OCI-LY3 (cell line): ENCODE measurements at regions not wholly inside any gene's neighbourhood (a gene's known extent, or its start where the extent isn't known, plus 50 kb on each side); places are given as distances from the start of the nearest gene placed in this dataset.

Source experiments
- H2AFZ ChIP-seq: fragments of 200-600, 300-600 bp; shearing (Covaris generic); 2 replicates; pipeline ENCODE4 v1.6.0; 2014; ENCODE audit warnings: antibody characterized with exemption, low read depth, low read length
- H3K27ac ChIP-seq: fragments of 200-600, 300-600 bp; sonication (generic); 2 replicates; pipeline ENCODE4 v1.5.1; 2014; ENCODE audit warnings: mild to moderate bottlenecking, low read length, moderate library complexity, mixed read lengths
- H3K27me3 ChIP-seq: fragments of 200-600, 300-600 bp; sonication (generic); 2 replicates; pipeline ENCODE4 v1.6.1; 2014; ENCODE audit warnings: low read depth, low read length, mixed read lengths
- H3K36me3 ChIP-seq: fragments of 200-600, 300-600 bp; sonication (generic); replicated peaks from 2 replicates; pipeline ENCODE3; 2014; ENCODE audit warnings: low read depth, low read length, mixed read lengths
- H3K4me1 ChIP-seq: fragments of 300-600, 200-600 bp; sonication (generic); 2 replicates; pipeline ENCODE4 v1.6.1; 2014; ENCODE audit warnings: low read length, mixed read lengths
- H3K4me2 ChIP-seq: fragments of 200-600, 300-600 bp; sonication (generic); 2 replicates; pipeline ENCODE4 v1.6.1; 2014; ENCODE audit warnings: low read length, mixed read lengths
- H3K4me3 ChIP-seq: fragments of 300-600, 200-600 bp; sonication (generic); 2 replicates; pipeline ENCODE4 v1.5.1; 2014; ENCODE audit warnings: antibody characterized with exemption, mild to moderate bottlenecking, low read length, moderate library complexity
- H3K79me2 ChIP-seq: fragments of 300-600, 200-600 bp; shearing (Covaris generic); 2 replicates; pipeline ENCODE4 v1.6.1; 2014; ENCODE audit warnings: mild to moderate bottlenecking, low read length, mixed read lengths
- H3K9ac ChIP-seq: fragments of 300-600, 200-600 bp; shearing (Covaris generic); 2 replicates; pipeline ENCODE4 v1.6.0; 2014; ENCODE audit warnings: mild to moderate bottlenecking, low read length, moderate library complexity
- H3K9me3 ChIP-seq: fragments of 200-600, 300-600 bp; shearing (Covaris generic); 2 replicates; pipeline ENCODE4 v1.6.1; 2014; ENCODE audit warnings: low read length, mixed read lengths; ENCODE audit not compliant: insufficient read depth
- H4K20me1 ChIP-seq: fragments of 200-600, 300-600 bp; sonication (generic); 2 replicates; pipeline ENCODE4 v1.6.1; 2016; ENCODE audit warnings: low read length, mixed read lengths; ENCODE audit not compliant: insufficient read depth
- CTCF ChIP-seq: fragments of 200-600, 300-600 bp; sonication (generic); IDR thresholded peaks from 2 replicates; pipeline ENCODE4 v1.5.1; 2014; ENCODE audit warnings: antibody characterized with exemption, low read length, low read depth
- EZH2phosphoT487 ChIP-seq: fragments of 200-600 bp; shearing (Covaris generic); IDR thresholded peaks from 2 replicates; pipeline ENCODE4 v1.6.1; 2018; ENCODE audit warnings: antibody characterized with exemption, mixed run types, low read depth

DNA sequence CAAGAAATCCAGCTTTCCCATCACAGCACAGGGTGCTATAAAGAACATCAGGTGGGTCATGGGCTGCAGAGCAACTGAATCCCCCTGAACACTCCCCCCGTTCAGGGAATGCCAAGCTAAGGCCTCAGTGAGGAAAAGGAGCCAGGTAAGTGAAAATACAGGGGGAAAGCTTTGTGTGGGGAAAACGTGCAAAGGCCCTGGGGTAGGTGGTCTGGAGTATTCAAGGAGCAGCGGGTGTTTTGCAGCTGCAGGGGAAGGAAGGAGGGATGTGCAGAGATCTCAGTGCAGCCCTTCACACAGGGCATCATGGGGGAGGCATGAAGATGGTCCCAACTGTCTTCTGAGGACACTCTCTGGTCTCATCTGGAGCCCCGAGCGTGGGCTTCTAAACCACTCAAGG, 119.2 kb downstream of the ETS2 start:
- H3K79me2 ChIP-seq = no peaks in the 10 kb centered on the region
- H4K20me1 ChIP-seq = no peaks in the 10 kb centered on the region
- no peak overlapping the region for H3K4me3 ChIP-seq
- H3K9me3 ChIP-seq = no peaks in the 10 kb centered on the region
- H3K36me3 ChIP-seq = no peaks in the 10 kb centered on the region
- H3K4me2 ChIP-seq = no peak overlapping the region
- H3K9ac ChIP-seq = no peak overlapping the region
- no peaks in the 10 kb centered on the region for H3K4me1 ChIP-seq
- H2AFZ ChIP-seq = no peak overlapping the region
- no peak for TF ChIP-seq CTCF
- H3K27ac ChIP-seq = no peak overlapping the region
- peaks cover 6% of the 10 kb centered on the region; the same call in 1 of the 2 replicates for H3K27me3 ChIP-seq

DNA sequence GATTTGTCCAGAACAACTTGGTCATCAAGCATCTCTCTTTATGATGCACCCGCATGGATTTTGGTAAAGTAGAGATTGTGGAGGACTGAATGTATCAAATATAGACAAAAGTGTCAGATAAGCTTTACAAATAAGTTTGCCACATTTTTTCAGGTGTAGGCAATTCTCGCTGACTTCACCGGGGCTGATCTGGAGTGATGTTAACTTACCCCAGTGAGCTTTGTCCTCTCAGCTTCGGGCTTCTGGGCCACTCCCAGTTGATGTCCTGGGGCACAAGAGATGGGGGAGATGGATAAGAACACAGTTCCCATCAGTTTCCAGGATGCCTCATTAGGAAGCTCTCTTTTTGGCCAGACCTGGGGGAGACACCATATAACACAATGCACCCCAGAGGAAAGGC, 117.7 kb downstream of the ETS2 start:
- no peaks in the 10 kb centered on the region for H3K9me3 ChIP-seq
- H3K9ac ChIP-seq = no peak overlapping the region
- no peaks in the 10 kb centered on the region for H3K79me2 ChIP-seq
- peaks cover 6% of the 10 kb centered on the region; the same call in 1 of the 2 replicates for H3K27me3 ChIP-seq
- H3K4me1 ChIP-seq = no peaks in the 10 kb centered on the region
- no peak overlapping the region for H3K4me2 ChIP-seq
- H3K27ac ChIP-seq = no peak overlapping the region
- no peak overlapping the region for H3K4me3 ChIP-seq
- no peaks in the 10 kb centered on the region for H4K20me1 ChIP-seq
- TF ChIP-seq EZH2phosphoT487 (no peak), CTCF (no peak)
- no peaks in the 10 kb centered on the region for H3K36me3 ChIP-seq
- H2AFZ ChIP-seq = no peak overlapping the region

- H3K79me2 ChIP-seq = no peaks in the 10 kb centered on the region
- H3K9me3 ChIP-seq = no peaks in the 10 kb centered on the region
- H3K36me3 ChIP-seq = no peaks in the 10 kb centered on the region
- no peak overlapping the region for H2AFZ ChIP-seq
- TF ChIP-seq CTCF (no peak), EZH2phosphoT487 (no peak)
- H3K9ac ChIP-seq = no peak overlapping the region
- no peak overlapping the region for H3K27ac ChIP-seq
- H3K4me1 ChIP-seq = no peaks in the 10 kb centered on the region
- H4K20me1 ChIP-seq = no peaks in the 10 kb centered on the region
- peaks cover 6% of the 10 kb centered on the region; the same call in 1 of the 2 replicates for H3K27me3 ChIP-seq
- no peak overlapping the region for H3K4me3 ChIP-seq
- no peak overlapping the region for H3K4me2 ChIP-seq
These were observed 116.9 kb downstream of the ETS2 start for GRCh38 chr21:38922474-38923235.

GRCh38 chr21:38921511-38922251, 116.0 kb downstream of the ETS2 start:
- Histone ChIP-seq H3K4me2 (no peak overlapping the region), H3K4me3 (no peak overlapping the region)

More at GRCh38 chr21:38921511-38922251, 116.0 kb downstream of the ETS2 start:
- no peaks in the 10 kb centered on the region for H3K4me1 ChIP-seq
- no peaks in the 10 kb centered on the region for H3K79me2 ChIP-seq
- no peaks in the 10 kb centered on the region for H3K36me3 ChIP-seq
- no peak for TF ChIP-seq CTCF
- TF ChIP-seq EZH2phosphoT487 = no peak
- no peaks in the 10 kb centered on the region for H4K20me1 ChIP-seq
- no peak overlapping the region for H3K9ac ChIP-seq
- no peak overlapping the region for H3K27ac ChIP-seq
- H3K27me3 ChIP-seq = peaks cover 6% of the 10 kb centered on the region; the same call in 1 of the 2 replicates
- no peak overlapping the region for H2AFZ ChIP-seq
- no peaks in the 10 kb centered on the region for H3K9me3 ChIP-seq
